CD4-positive, alpha-beta T cell treated with Interferon gamma for 1 hour (primary cell): ENCODE measurements at regions not wholly inside any gene's neighbourhood (a gene's known extent, or its start where the extent isn't known, plus 50 kb on each side); places are given as distances from the start of the nearest gene placed in this dataset.
"Not testable (repeated sequence)": the region's sequence is repeated elsewhere in the genome, so short reads cannot be mapped to it uniquely, and the experiment has no call there.

Experiments
- DNase-seq: peaks from one replicate; pipeline ENCODE4 v3.0.0-alpha.2; 2020

GRCh38 chr21:5066682-5067251 lies 5454.6 kb upstream of the TPTE start:
- not testable (repeated sequence) for DNase-seq

- not testable (repeated sequence) for DNase-seq
Measured at GRCh38 chr21:5067326-5068048, 5453.9 kb upstream of the TPTE start.

GRCh38 chr21:5068649-5069048 lies 5452.7 kb upstream of the TPTE start:
- not testable (repeated sequence) for DNase-seq

GRCh38 chr21:5071180-5071579 lies 5450.2 kb upstream of the TPTE start:
- not testable (repeated sequence) for DNase-seq

- not testable (repeated sequence) for DNase-seq
Measured at GRCh38 chr21:5076854-5077253, 5444.5 kb upstream of the TPTE start.

- DNase-seq: not testable (repeated sequence)
Measured at GRCh38 chr21:5079361-5079760, 5442.0 kb upstream of the TPTE start.

- DNase-seq: not testable (repeated sequence)
Measured at GRCh38 chr21:5080015-5080414, 5441.4 kb upstream of the TPTE start.

- DNase-seq: not testable (repeated sequence)
Measured at GRCh38 chr21:5084246-5084645, 5437.1 kb upstream of the TPTE start.

- DNase-seq: not testable (repeated sequence)
Measured at GRCh38 chr21:5085456-5085855, 5435.9 kb upstream of the TPTE start.

GRCh38 chr21:5086416-5086815 lies 5435.0 kb upstream of the TPTE start:
- DNase-seq: peak; percentile 62

GRCh38 chr21:5088820-5089219 lies 5432.6 kb upstream of the TPTE start:
- DNase-seq: not testable (repeated sequence)

GRCh38 chr21:5089399-5090089 lies 5431.8 kb upstream of the TPTE start:
- not testable (repeated sequence) for DNase-seq

GRCh38 chr21:5090132-5091079 lies 5431.0 kb upstream of the TPTE start:
- not testable (repeated sequence) for DNase-seq

- DNase-seq: not testable (repeated sequence)
Measured at GRCh38 chr21:5091274-5091673, 5430.1 kb upstream of the TPTE start.

GRCh38 chr21:5095628-5096027 lies 5425.8 kb upstream of the TPTE start:
- not testable (repeated sequence) for DNase-seq

GRCh38 chr21:5098010-5098743 lies 5423.2 kb upstream of the TPTE start:
- not testable (repeated sequence) for DNase-seq

- not testable (repeated sequence) for DNase-seq
Measured at GRCh38 chr21:5100604-5101174, 5420.7 kb upstream of the TPTE start.

- DNase-seq: peak; percentile 88
Measured at GRCh38 chr21:5101749-5102148, 5419.6 kb upstream of the TPTE start.

- peak; percentile 19 for DNase-seq
Measured at GRCh38 chr21:5103880-5104561, 5417.4 kb upstream of the TPTE start.

GRCh38 chr21:5104562-5104928 lies 5416.8 kb upstream of the TPTE start:
- DNase-seq: not testable (repeated sequence)
